Right atrium auricular region (tissue), 2 donors: ENCODE measurements at regions not wholly inside any gene's neighbourhood (a gene's known extent, or its start where the extent isn't known, plus 50 kb on each side); places are given as distances from the start of the nearest gene placed in this dataset.

ENCODE experiments used
- DNase-seq: peaks from one replicate; pipeline ENCODE4 v3.0.0-alpha.2; 2019; ENCODE audit warnings: low spot score
- H3K27ac ChIP-seq, 2 donors: fragments of 200-600 bp; sonication (generic); 1 replicate in 1 of 2; 2 replicates in 1 of 2; pipeline ENCODE4 v1.5.1; 2016 to 2019
- H3K27me3 ChIP-seq, 2 donors: fragments of 200-600 bp; sonication (generic); one replicate each; pipeline versions ENCODE4 v1.5.1 to v1.6.0; 2017 to 2019
- H3K36me3 ChIP-seq: fragments of 200-600 bp; sonication (generic); one replicate; pipeline ENCODE4 v1.5.1; 2016
- H3K4me1 ChIP-seq, 2 donors: fragments of 200-600 bp; sonication (generic); one replicate each; pipeline versions ENCODE4 v1.5.1 to v1.6.0; 2017 to 2019
- H3K4me3 ChIP-seq, 2 donors: fragments of 200-600 bp; sonication (generic); 1 replicate in 1 of 2; 2 replicates in 1 of 2; pipeline ENCODE4 v1.5.1; 2017 to 2019; ENCODE audit warnings: mild to moderate bottlenecking in 1 of 2, moderate library complexity in 1 of 2
- H3K9me3 ChIP-seq, 2 donors: fragments of 200-600 bp; sonication (generic); one replicate each; pipeline ENCODE4 v1.5.1; 2019
- CTCF ChIP-seq, 2 donors: fragments of 200-600 bp; sonication (generic); IDR thresholded peaks; one replicate each; pipeline ENCODE4 v1.5.1; 2019; ENCODE audit warnings: antibody characterized with exemption in 2 of 2

GRCh38 chr4:66433706-66434105 lies 763.4 kb upstream of the EPHA5 start:
- Histone ChIP-seq H3K27me3 (no peaks in the 10 kb centered on the region), H3K27ac (no peak overlapping the region)
- no peak for DNase-seq

GRCh38 chr4:66430856-66431255 lies 760.6 kb upstream of the EPHA5 start:
- H3K36me3 ChIP-seq: no peaks in the 10 kb centered on the region
- DNase-seq: no peak
- no peak overlapping the region for H3K27ac ChIP-seq
- H3K4me1 ChIP-seq: no peaks in the 10 kb centered on the region
- H3K9me3 ChIP-seq: peaks cover 0 to 6% of the 10 kb centered on the region in 2 donors
- no peak overlapping the region for H3K4me3 ChIP-seq
- TF ChIP-seq CTCF (IDR thresholded peaks at IDR 0.05): no peak
- no peaks in the 10 kb centered on the region for H3K27me3 ChIP-seq

More at GRCh38 chr4:66433706-66434105, 763.4 kb upstream of the EPHA5 start:
- H3K36me3 ChIP-seq: no peaks in the 10 kb centered on the region
- no peak overlapping the region for H3K4me3 ChIP-seq
- no peak for TF ChIP-seq CTCF (IDR thresholded peaks at IDR 0.05)
- H3K9me3 ChIP-seq: no peaks in the 10 kb centered on the region
- H3K4me1 ChIP-seq: no peaks in the 10 kb centered on the region

- no peak for TF ChIP-seq CTCF (IDR thresholded peaks at IDR 0.05)
- peaks cover 0 to 6% of the 10 kb centered on the region in 2 donors for H3K9me3 ChIP-seq
- no peak overlapping the region for H3K27ac ChIP-seq
Measured at GRCh38 chr4:66429276-66429675, 759.0 kb upstream of the EPHA5 start.

GRCh38 chr4:66416425-66416824 lies 746.1 kb upstream of the EPHA5 start:
- no peaks in the 10 kb centered on the region for H3K4me1 ChIP-seq
- TF ChIP-seq CTCF (IDR thresholded peaks at IDR 0.05): no peak
- no peaks in the 10 kb centered on the region for H3K36me3 ChIP-seq
- no peaks in the 10 kb centered on the region for H3K9me3 ChIP-seq
- H3K27me3 ChIP-seq: no peaks in the 10 kb centered on the region
- no peak for DNase-seq
- no peak overlapping the region for H3K27ac ChIP-seq
- H3K4me3 ChIP-seq: no peak overlapping the region

More at GRCh38 chr4:66429276-66429675, 759.0 kb upstream of the EPHA5 start:
- Histone ChIP-seq H3K27me3 (no peaks in the 10 kb centered on the region), H3K4me1 (no peaks in the 10 kb centered on the region), H3K4me3 (no peak overlapping the region), H3K36me3 (no peaks in the 10 kb centered on the region)
- no peak for DNase-seq

GRCh38 chr4:66404141-66404540 lies 733.9 kb upstream of the EPHA5 start:
- Histone ChIP-seq H3K36me3 (no peaks in the 10 kb centered on the region), H3K27ac (no peak overlapping the region), H3K4me1 (no peaks in the 10 kb centered on the region), H3K4me3 (no peak overlapping the region), H3K27me3 (no peaks in the 10 kb centered on the region), H3K9me3 (no peaks in the 10 kb centered on the region)
- TF ChIP-seq CTCF (IDR thresholded peaks at IDR 0.05): no peak
- no peak for DNase-seq

- DNase-seq: no peak
- TF ChIP-seq CTCF (IDR thresholded peaks at IDR 0.05): no peak
- Histone ChIP-seq H3K36me3 (no peaks in the 10 kb centered on the region), H3K27ac (no peak overlapping the region), H3K27me3 (no peaks in the 10 kb centered on the region), H3K4me1 (no peaks in the 10 kb centered on the region), H3K4me3 (no peak overlapping the region), H3K9me3 (no peaks in the 10 kb centered on the region)
Measured at GRCh38 chr4:66376921-66377320, 706.6 kb upstream of the EPHA5 start.
